Osteocyte (in vitro differentiated cells): ENCODE measurements at regions not wholly inside any gene's neighbourhood (a gene's known extent, or its start where the extent isn't known, plus 50 kb on each side); places are given as distances from the start of the nearest gene placed in this dataset.
A peak's percentile ranks its signal among the peaks of the same experiment; 100 is the strongest.

Experiments used
- DNase-seq: peaks from one replicate; pipeline ENCODE4 v3.0.0; 2021; ENCODE audit warnings: mixed read lengths; ENCODE audit not compliant: unreplicated experiment; ENCODE audit errors: extremely low spot score
- H3K27ac Mint-ChIP-seq: one replicate; pipeline ENCODE4 v1.8.0; 2021; ENCODE audit warnings: mild to moderate bottlenecking, mixed read lengths; ENCODE audit not compliant: unreplicated experiment
- H3K27me3 Mint-ChIP-seq: one replicate; pipeline ENCODE4 v1.8.0; 2021; ENCODE audit warnings: mixed read lengths; ENCODE audit not compliant: unreplicated experiment
- H3K36me3 Mint-ChIP-seq: one replicate; pipeline ENCODE4 v1.8.0; 2021; ENCODE audit warnings: mixed read lengths; ENCODE audit not compliant: unreplicated experiment
- H3K4me1 Mint-ChIP-seq: one replicate; pipeline ENCODE4 v1.8.0; 2021; ENCODE audit warnings: mixed read lengths; ENCODE audit not compliant: unreplicated experiment
- H3K4me3 Mint-ChIP-seq: one replicate; pipeline ENCODE4 v1.8.0; 2021; ENCODE audit warnings: mild to moderate bottlenecking, moderate library complexity, mixed read lengths; ENCODE audit not compliant: unreplicated experiment
- H3K9me3 Mint-ChIP-seq: one replicate; pipeline ENCODE4 v1.8.0; 2021; ENCODE audit warnings: mixed read lengths; ENCODE audit not compliant: unreplicated experiment
- TF ChIP-seq, protein P1 (sequence below): fragments of 200-600 bp; sonication (generic); IDR thresholded peaks from 2 replicates; pipeline ENCODE4 v1.5.0; 2021; ENCODE audit warnings: antibody characterized with exemption, mild to moderate bottlenecking, moderate library complexity

- no peak overlapping the region for H3K4me3 Mint-ChIP-seq
- H3K9me3 Mint-ChIP-seq = no peaks in the 10 kb centered on the region
- H3K27ac Mint-ChIP-seq = no peak overlapping the region
- H3K4me1 Mint-ChIP-seq = peaks cover 1% of the 10 kb centered on the region
- TF ChIP-seq, protein P1, sequence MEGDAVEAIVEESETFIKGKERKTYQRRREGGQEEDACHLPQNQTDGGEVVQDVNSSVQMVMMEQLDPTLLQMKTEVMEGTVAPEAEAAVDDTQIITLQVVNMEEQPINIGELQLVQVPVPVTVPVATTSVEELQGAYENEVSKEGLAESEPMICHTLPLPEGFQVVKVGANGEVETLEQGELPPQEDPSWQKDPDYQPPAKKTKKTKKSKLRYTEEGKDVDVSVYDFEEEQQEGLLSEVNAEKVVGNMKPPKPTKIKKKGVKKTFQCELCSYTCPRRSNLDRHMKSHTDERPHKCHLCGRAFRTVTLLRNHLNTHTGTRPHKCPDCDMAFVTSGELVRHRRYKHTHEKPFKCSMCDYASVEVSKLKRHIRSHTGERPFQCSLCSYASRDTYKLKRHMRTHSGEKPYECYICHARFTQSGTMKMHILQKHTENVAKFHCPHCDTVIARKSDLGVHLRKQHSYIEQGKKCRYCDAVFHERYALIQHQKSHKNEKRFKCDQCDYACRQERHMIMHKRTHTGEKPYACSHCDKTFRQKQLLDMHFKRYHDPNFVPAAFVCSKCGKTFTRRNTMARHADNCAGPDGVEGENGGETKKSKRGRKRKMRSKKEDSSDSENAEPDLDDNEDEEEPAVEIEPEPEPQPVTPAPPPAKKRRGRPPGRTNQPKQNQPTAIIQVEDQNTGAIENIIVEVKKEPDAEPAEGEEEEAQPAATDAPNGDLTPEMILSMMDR = no peak
- DNase-seq = no peak
- no peaks in the 10 kb centered on the region for H3K27me3 Mint-ChIP-seq
- no peaks in the 10 kb centered on the region for H3K36me3 Mint-ChIP-seq
Measured at GRCh38 chr3:176009256-176009655, 1150.1 kb downstream of the NAALADL2 start.

DNA sequence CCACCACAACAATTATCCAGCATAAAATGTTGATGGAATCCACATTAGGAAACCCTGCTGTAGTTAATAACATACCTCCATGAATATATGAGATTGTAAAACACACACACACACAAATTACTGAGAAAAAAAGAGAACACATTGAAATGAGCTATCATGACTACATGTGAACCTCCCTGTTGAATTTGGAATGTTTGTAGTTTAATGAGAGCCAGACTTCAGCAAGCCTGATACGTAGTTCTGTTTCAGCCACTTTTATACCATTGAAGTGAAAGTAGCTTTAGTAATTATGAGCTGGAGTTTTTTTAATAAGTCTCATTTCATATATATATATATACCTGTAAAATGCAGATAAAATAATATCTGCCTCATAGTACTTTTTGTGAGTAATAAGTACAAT, 1146.4 kb downstream of the NAALADL2 start:
- H3K36me3 Mint-ChIP-seq = no peaks in the 10 kb centered on the region
- no peak for DNase-seq
- H3K27me3 Mint-ChIP-seq = no peaks in the 10 kb centered on the region
- H3K27ac Mint-ChIP-seq = no peak overlapping the region
- H3K9me3 Mint-ChIP-seq = no peaks in the 10 kb centered on the region
- H3K4me1 Mint-ChIP-seq = peaks cover 2% of the 10 kb centered on the region
- no peak overlapping the region for H3K4me3 Mint-ChIP-seq
- TF ChIP-seq, protein P1 = no peak

GRCh38 chr3:175989161-175989560, 1130.0 kb downstream of the NAALADL2 start:
- Mint-ChIP-seq H3K36me3 (peaks cover 6% of the 10 kb centered on the region), H3K27me3 (no peaks in the 10 kb centered on the region), H3K4me1 (peaks cover 9% of the 10 kb centered on the region), H3K4me3 (no peak overlapping the region), H3K9me3 (peaks cover 23% of the 10 kb centered on the region), H3K27ac (no peak overlapping the region)
- DNase-seq = no peak
- TF ChIP-seq, protein P1 = no peak

DNA sequence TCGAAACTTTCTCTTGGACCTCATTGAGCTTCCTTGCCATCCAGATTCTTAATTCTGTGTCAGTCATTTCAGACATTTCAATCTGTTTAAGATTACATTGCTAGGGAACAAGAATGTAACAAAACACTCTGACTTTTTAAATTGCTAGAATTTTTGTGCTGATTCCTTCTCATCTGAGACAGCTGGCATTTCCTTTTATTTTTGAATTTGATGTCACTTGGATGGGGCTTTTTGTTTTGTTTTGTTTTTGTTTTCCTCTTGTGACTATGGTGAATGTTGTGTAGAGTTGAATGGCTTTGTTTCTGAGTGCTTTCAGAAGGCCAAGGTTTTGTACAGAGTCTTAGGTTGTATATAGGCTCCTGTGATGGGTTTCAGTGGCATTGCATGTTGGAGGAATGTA, 1129.3 kb downstream of the NAALADL2 start:
- Mint-ChIP-seq H3K4me3 (no peak overlapping the region), H3K27ac (peak overlapping the region; percentile 68), H3K27me3 (no peaks in the 10 kb centered on the region), H3K4me1 (peaks cover 13% of the 10 kb centered on the region), H3K9me3 (peaks cover 23% of the 10 kb centered on the region), H3K36me3 (peaks cover 6% of the 10 kb centered on the region)
- DNase-seq = no peak
- TF ChIP-seq, protein P1 = no peak

DNA sequence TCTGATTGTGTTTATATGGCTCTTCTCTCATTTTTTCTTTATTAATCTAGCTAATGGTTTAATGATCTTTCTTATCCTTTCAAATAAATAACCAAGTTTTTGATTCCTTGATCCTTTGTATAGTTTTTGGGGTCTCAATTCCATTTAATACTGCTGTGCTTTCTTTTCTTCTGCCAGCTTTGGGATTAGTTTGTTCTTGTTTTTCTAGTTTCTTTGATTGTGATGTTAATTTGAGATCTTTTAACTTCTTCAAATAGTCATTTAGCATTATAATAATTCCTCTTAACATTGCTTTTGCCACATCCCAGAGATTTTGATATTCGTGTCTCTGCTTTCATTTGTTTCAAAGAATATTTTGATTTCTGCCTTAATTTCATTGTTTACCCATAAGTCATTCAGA, 1126.6 kb downstream of the NAALADL2 start:
- Mint-ChIP-seq H3K9me3 (peaks cover 23% of the 10 kb centered on the region), H3K27me3 (no peaks in the 10 kb centered on the region), H3K27ac (no peak overlapping the region), H3K4me1 (peaks cover 21% of the 10 kb centered on the region), H3K4me3 (no peak overlapping the region), H3K36me3 (peaks cover 6% of the 10 kb centered on the region)
- DNase-seq = no peak
- TF ChIP-seq, protein P1 = no peak
